GM10266 (cell line): ENCODE measurements at regions not wholly inside any gene's neighbourhood (a gene's known extent, or its start where the extent isn't known, plus 50 kb on each side); places are given as distances from the start of the nearest gene placed in this dataset.

ENCODE experiments used
- DNase-seq: peaks from one replicate; pipeline ENCODE4 v3.0.0; 2012; ENCODE audit errors: extremely low spot score
- TF ChIP-seq, protein P1 (sequence below): IDR thresholded peaks from 2 replicates; pipeline ENCODE4 v1.5.1; 2012; ENCODE audit warnings: mild to moderate bottlenecking, low read depth; ENCODE audit not compliant: control insufficient read depth, insufficient read depth; ENCODE audit errors: missing control alignments

DNA sequence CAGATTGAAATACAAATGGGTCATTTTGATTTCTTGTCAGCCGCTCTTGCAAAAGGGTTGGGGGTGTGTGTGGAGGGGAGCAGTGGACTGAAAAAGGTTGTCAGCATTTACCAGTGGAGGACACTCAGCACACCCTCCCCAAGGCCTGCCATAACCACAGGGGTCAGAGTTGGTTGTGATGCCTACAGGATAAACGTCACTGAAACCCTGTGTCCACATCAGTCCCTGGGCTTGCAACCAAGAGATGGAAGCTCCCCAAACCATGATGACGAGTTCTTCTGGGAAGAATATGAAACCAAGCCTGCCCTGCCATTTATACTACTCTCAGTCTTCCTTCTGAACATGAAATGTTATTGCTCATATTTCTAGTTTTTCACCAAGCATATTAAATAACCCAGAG lies 54.0 kb upstream of the UMPS start:
- no peak for DNase-seq
- TF ChIP-seq, protein P1, sequence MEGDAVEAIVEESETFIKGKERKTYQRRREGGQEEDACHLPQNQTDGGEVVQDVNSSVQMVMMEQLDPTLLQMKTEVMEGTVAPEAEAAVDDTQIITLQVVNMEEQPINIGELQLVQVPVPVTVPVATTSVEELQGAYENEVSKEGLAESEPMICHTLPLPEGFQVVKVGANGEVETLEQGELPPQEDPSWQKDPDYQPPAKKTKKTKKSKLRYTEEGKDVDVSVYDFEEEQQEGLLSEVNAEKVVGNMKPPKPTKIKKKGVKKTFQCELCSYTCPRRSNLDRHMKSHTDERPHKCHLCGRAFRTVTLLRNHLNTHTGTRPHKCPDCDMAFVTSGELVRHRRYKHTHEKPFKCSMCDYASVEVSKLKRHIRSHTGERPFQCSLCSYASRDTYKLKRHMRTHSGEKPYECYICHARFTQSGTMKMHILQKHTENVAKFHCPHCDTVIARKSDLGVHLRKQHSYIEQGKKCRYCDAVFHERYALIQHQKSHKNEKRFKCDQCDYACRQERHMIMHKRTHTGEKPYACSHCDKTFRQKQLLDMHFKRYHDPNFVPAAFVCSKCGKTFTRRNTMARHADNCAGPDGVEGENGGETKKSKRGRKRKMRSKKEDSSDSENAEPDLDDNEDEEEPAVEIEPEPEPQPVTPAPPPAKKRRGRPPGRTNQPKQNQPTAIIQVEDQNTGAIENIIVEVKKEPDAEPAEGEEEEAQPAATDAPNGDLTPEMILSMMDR, result no peak

DNA sequence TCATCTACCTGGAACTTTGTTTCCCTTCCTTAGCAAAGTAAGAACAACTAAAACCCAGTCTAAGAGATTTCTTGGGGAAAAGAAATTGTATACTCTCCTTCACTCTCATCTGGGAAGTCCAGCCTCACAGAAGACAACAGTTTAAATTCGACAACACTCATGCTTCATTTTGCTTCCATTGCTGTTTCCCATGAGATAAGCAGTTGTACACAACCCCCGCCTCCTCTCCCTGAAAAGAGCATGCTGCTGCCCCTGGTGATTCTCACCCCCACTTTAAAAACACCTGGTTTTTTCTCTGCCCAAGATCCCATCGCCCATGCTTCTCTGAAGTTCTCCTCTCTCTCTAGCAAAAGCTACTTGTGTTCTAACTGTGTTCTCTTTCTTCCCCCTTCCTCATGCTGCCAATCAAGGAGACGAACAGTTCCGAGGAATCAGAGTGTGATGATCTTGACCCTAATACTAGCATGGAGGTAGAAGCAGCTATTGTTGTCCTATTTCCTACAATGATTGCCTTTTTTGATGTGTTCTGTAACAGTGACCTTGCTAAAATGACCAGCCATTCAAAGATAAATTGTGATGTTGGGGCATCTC lies 51.1 kb upstream of the UMPS start:
- no peak for DNase-seq
- TF ChIP-seq, protein P1, result no peak
